CD4-positive, alpha-beta T cell treated with Interferon gamma for 1 hour (primary cell): ENCODE measurements at regions not wholly inside any gene's neighbourhood (a gene's known extent, or its start where the extent isn't known, plus 50 kb on each side); places are given as distances from the start of the nearest gene placed in this dataset.

Source experiments
- DNase-seq: peaks from one replicate; pipeline ENCODE4 v3.0.0-alpha.2; 2020

GRCh38 chr17:5822281-5823060, 238.2 kb upstream of the NLRP1 start:
- DNase-seq = no peak

- DNase-seq = no peak
Measured at GRCh38 chr17:5823219-5823618, 238.9 kb upstream of the NLRP1 start.

GRCh38 chr17:5825717-5826330, 241.5 kb upstream of the NLRP1 start:
- no peak for DNase-seq

DNA sequence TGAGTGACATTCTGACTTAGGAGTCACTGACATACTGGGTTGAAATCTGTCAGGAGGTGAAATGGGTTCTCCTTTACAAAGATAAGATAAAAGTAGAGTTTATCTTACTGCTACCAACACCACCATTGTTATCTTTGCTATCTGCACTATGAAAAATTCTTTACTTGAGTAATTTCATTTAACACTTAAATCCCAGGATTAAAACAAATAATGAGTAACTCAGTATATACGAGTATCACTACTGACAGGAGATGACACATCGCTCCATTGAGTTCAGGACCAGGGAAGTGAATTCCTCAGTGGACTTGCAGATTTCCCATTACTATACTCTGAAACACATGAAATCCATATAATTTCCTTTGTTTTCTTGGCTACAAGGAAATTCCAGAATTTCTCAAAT, 242.1 kb upstream of the NLRP1 start:
- DNase-seq = no peak

DNA sequence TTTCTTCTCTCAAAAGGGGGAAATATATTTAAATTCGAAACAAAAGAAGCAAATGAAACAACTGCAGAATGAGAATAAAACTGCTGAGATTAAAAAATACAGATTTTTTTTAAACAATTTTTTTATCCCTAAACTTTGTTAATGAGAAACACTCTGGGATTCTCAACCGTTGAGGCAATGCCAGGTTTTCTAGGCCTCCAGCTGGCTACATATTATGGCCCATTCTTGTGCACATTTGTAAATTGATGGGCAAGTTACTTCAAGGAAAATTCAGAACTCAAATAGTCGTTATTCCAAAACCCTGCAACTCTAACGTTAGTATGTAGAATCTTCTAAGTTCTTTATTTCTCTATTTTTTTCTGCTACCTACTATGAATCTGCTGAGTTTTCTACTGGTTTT, 239.3 kb upstream of the WSCD1 start:
- no peak for DNase-seq

DNA sequence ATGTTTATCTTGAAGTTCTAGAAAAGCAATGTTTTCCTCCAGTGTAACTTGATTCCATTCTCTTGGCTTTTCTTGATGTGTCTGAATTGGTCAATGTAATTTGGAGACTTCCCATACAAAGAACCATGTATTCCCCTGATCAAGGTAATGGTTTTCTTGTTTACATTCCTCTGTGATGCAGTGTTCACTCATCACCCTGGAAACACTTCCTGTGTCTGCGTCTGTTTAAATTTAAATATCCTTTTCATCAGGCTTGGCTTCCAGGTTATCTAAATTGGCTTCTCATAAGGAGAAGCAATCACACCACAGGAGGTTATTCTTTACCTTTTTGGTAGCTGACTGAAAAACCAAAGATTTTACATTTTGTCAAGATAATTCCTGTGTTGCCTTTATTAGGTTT, 237.3 kb upstream of the WSCD1 start:
- no peak for DNase-seq

- no peak for DNase-seq
Measured at GRCh38 chr17:5837055-5837491, 233.1 kb upstream of the WSCD1 start.

DNA sequence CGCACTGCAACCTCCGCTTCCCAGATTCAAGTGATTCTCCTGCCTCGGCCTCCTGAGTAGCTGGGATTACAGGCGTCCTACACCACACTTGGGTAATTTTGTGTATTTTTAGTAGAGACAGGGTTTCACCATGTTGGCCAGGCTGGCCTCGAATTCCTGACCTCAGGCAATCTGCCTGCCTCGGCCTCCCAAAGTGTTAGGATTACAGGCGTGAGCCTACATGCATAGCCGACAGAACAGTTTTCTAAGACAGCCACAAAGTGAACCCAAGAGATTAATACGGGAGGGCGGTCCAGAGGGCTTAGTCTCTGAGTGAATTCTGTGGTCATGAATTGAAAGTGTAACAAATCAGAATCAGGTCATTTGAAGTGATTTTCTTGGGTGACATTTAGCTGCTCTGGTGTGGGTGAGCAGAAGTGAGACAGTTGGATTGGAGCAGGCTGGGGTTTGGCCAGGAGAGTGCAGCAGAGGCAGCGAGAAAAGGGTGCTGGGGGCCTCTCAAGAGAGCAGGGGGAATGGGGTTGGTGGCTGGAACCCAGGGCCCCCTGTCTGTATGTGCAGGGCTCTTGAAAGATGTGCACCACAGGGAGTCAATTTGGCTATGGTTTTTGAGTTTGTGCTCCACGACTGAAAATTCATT, 231.4 kb upstream of the WSCD1 start:
- DNase-seq = no peak

- DNase-seq = no peak
Measured at GRCh38 chr17:5840811-5841446, 229.2 kb upstream of the WSCD1 start.

- no peak for DNase-seq
Measured at GRCh38 chr17:5841862-5842261, 228.3 kb upstream of the WSCD1 start.

- no peak for DNase-seq
Measured at GRCh38 chr17:5843366-5844026, 226.7 kb upstream of the WSCD1 start.

DNA sequence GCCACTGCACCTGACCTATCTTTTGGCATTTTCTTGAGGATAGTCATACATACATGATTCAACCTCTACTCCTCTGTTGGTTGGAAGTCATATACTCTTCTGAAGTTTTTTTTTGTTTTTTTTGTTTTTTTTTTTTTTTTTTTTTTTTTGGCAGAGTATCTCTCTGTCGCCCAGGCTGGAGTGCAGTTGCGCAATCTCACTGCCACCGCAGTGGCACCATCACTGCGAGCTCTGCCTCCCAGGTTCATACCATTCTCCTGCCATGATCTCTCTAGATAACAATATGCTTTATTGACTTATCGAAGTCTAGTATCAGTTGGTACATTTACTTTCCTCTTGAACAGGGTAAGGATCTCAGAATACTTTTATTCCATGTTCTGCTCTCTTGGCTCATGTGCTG, 224.2 kb upstream of the WSCD1 start:
- no peak for DNase-seq

DNA sequence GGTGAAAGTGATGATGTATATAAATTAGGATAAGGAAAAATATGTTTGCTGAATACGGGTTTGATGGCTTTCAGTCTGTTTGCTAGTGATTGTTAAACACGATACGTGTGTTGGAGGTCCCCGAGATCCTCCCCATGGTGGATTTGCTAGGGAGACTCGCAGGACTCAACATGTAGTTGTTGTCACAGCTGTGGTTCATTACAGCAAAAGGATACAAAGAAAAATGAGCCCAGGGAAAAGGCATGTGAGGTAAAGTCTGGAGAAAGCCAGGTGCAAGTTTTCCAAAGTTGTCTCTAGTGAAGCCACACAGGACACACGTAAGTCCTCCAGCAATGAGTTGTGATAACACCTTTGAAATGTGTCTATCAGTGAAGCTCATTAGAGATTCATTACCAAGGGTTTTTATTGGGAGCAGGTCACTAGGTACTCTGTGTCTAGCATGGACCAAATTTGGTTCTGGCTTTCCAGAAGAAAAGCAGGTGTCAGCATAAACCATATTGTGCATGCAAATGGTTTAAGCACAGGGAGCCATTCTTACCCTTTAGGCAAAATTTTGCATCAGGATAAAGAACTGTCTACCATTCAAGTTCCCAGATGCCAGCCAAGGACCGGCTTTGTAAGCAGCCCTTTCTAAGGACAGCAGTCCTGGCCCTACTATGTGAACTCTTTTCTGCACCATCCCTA, 215.2 kb upstream of the WSCD1 start:
- DNase-seq = no peak

- DNase-seq = no peak
Measured at GRCh38 chr17:5861246-5861645, 208.9 kb upstream of the WSCD1 start.

DNA sequence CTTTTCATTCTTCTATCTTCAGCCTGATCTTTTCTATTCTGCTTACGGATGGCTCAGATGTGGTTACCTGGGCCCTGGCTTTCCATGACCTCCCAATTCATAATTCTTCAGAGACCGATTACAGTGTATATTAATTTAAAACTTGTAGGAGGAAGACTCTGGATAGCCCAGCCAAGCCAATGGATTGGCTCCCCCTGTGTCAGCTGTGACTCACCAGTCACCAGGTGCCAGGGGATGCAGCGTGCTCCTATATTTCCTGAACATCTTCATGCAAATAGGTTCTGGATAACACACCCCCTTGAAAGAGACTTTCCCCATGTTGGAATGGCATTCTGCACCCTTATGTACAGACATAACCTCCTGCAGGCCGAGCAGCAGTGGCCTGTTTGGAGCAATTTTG, 208.3 kb upstream of the WSCD1 start:
- DNase-seq = no peak

- no peak for DNase-seq
Measured at GRCh38 chr17:5862395-5862794, 207.8 kb upstream of the WSCD1 start.

DNA sequence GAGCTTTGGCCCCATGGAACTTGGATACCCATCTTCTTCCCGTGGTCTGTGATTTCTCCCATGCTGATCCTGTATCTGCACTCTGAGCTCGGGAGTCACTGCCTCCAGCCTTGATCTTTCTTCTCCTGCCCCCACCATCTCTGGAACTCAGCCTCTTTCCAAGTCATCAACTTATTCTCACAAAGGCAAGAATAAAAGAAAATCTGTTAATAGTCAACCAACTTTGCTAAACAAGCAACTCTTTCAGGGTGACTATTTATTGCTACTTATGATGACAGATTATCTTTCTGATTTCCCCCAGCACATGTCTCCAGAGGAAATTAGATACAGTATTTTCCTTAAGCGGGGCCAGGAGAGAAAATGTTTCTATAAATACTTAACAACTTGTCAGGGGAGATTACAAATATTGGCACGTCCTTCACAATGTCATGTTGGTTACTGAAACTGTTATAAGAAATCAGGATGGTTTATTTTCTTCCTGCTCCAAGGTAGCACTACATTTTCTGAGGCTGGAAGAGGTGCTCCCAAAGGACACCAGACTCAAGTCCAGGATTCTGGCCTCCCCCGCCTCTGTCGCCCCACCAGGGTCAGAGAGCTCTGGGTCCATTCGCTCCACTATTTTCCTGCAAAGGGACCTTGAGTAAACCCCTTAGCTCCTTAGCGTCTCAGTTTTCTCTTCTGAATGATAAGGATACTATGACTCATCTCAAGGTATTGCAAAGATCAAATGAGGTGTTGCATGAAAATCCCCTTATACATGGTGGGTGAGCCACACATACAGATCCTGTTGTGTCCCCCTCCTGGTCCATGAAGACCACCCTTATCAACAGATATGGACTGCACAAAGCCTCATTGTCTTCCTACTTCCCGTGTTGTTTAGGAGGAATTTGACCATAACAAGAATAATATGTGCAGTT, 205.2 kb upstream of the WSCD1 start:
- no peak for DNase-seq

DNA sequence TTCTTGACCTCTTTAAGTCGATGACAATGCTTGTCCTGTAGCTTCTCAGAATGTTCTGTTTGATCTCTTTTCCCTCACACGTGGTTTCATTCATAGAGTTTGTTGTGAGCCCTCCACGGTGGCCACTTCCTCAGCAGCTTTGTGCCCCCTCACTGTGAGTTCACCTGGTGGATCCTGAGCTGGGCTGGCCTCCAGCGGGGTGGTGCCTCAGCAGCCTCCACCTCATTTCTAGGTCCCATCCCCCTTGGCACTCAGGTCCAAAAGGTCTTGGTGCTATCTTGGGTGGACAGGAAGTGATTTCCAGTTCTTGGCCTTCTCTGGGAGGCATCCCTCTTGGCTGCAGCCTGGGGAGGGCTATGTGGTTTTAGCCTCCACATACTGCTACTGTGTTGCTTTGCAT, 203.2 kb upstream of the WSCD1 start:
- DNase-seq = no peak

DNA sequence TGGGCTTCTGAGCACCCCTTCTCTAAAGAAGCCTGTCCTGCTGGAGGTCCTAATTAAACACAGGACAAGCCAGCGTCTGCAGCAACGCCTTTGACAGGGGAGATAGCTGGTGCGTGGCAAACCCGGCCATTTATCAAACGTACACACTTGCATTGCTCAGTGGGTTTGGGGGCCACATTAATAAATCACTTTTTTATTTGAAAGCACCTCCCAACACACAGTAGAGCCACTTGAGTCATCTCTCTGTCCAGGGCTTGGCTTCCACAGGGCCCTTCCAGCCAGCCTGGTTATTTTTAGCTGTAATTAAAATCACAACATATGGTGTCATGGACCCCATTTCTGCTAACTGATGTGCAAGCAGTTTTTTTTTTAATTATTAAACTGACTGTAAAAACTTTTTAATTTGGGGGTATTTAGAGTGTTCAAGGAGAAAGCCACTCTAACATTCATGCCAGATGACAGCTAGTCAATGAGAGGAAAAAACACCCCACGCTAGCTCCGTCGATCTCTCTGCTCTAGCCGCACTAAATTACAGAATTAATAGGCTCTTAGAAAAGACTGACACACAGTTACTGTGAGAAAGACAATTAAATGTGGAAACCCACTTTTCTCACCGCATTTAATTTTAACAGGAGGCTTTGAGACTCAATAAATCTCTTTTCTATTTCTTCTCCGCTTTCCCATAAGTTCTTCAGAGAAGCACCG, 201.0 kb upstream of the WSCD1 start:
- no peak for DNase-seq

- DNase-seq = no peak
Measured at GRCh38 chr17:5870231-5870953, 199.8 kb upstream of the WSCD1 start.
